Glutamatergic neuron (in vitro differentiated cells): ENCODE measurements at regions not wholly inside any gene's neighbourhood (a gene's known extent, or its start where the extent isn't known, plus 50 kb on each side); places are given as distances from the start of the nearest gene placed in this dataset.

Source experiments
- DNase-seq: peaks from one replicate; pipeline ENCODE4 v3.0.0; 2022
- H3K27ac Mint-ChIP-seq: one replicate; pipeline ENCODE4 v1.8.0; 2020; ENCODE audit warnings: mild to moderate bottlenecking, mixed read lengths, inconsistent platforms; ENCODE audit not compliant: unreplicated experiment
- H3K27me3 Mint-ChIP-seq: one replicate; pipeline ENCODE4 v1.8.0; 2020; ENCODE audit warnings: mild to moderate bottlenecking, moderate library complexity, mixed read lengths, inconsistent platforms; ENCODE audit not compliant: unreplicated experiment
- H3K36me3 Mint-ChIP-seq: one replicate; pipeline ENCODE4 v1.8.0; 2020; ENCODE audit warnings: mild to moderate bottlenecking, mixed read lengths, inconsistent platforms; ENCODE audit not compliant: unreplicated experiment
- H3K4me1 Mint-ChIP-seq: one replicate; pipeline ENCODE4 v1.8.0; 2020; ENCODE audit warnings: mild to moderate bottlenecking, low read depth, mixed read lengths, inconsistent platforms; ENCODE audit not compliant: unreplicated experiment
- H3K4me3 Mint-ChIP-seq: one replicate; pipeline ENCODE4 v1.8.0; 2020; ENCODE audit warnings: mild to moderate bottlenecking, mixed read lengths, inconsistent platforms; ENCODE audit not compliant: unreplicated experiment
- H3K9me3 Mint-ChIP-seq: one replicate; pipeline ENCODE4 v1.8.0; 2020; ENCODE audit warnings: mild to moderate bottlenecking, moderate library complexity, mixed read lengths, inconsistent platforms; ENCODE audit not compliant: unreplicated experiment
- TF ChIP-seq, protein P1 (sequence below): fragments of 200-600 bp; sonication (generic); IDR thresholded peaks from one replicate; pipeline ENCODE4 v1.5.0; 2021; ENCODE audit not compliant: partially characterized antibody, unreplicated experiment

- Mint-ChIP-seq H3K27ac (no peak overlapping the region), H3K9me3 (peaks cover 2% of the 10 kb centered on the region)
Observed at GRCh38 chr1:29793653-29794348, 557.5 kb downstream of the PTPRU start.

GRCh38 chr1:29793101-29793546 lies 556.8 kb downstream of the PTPRU start:
- no peaks in the 10 kb centered on the region for H3K4me1 Mint-ChIP-seq
- no peak overlapping the region for H3K27ac Mint-ChIP-seq

More at GRCh38 chr1:29793653-29794348, 557.5 kb downstream of the PTPRU start:
- Mint-ChIP-seq H3K4me1 (no peaks in the 10 kb centered on the region), H3K4me3 (no peak overlapping the region), H3K36me3 (peaks cover 17% of the 10 kb centered on the region), H3K27me3 (peaks cover 6% of the 10 kb centered on the region)
- TF ChIP-seq, protein P1, sequence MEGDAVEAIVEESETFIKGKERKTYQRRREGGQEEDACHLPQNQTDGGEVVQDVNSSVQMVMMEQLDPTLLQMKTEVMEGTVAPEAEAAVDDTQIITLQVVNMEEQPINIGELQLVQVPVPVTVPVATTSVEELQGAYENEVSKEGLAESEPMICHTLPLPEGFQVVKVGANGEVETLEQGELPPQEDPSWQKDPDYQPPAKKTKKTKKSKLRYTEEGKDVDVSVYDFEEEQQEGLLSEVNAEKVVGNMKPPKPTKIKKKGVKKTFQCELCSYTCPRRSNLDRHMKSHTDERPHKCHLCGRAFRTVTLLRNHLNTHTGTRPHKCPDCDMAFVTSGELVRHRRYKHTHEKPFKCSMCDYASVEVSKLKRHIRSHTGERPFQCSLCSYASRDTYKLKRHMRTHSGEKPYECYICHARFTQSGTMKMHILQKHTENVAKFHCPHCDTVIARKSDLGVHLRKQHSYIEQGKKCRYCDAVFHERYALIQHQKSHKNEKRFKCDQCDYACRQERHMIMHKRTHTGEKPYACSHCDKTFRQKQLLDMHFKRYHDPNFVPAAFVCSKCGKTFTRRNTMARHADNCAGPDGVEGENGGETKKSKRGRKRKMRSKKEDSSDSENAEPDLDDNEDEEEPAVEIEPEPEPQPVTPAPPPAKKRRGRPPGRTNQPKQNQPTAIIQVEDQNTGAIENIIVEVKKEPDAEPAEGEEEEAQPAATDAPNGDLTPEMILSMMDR = no peak
- no peak for DNase-seq

DNA sequence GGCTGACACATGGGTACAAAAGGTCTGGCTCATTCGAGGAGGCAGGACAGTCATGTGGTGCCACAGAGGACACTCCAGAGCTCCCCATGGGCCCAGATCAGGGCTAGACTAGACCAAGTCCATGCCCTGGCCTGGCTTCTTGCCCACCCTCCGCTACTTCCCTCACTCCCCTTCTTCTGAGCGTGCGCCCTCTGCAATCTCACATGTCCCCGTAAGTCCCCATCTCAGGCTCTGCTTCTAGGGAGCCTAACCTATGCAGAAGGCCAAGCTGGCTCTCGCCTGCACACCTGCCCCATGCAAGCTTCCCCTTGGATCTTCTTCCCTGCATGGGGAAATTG lies 553.6 kb downstream of the PTPRU start:
- Mint-ChIP-seq H3K4me3 (no peak overlapping the region), H3K27me3 (peaks cover 7% of the 10 kb centered on the region), H3K9me3 (no peaks in the 10 kb centered on the region), H3K27ac (no peak overlapping the region), H3K36me3 (peaks cover 3% of the 10 kb centered on the region), H3K4me1 (no peaks in the 10 kb centered on the region)
- no peak for DNase-seq
- TF ChIP-seq, protein P1 = no peak

More at GRCh38 chr1:29793101-29793546, 556.8 kb downstream of the PTPRU start:
- peaks cover 7% of the 10 kb centered on the region for H3K27me3 Mint-ChIP-seq
- H3K36me3 Mint-ChIP-seq = peaks cover 11% of the 10 kb centered on the region
- H3K4me3 Mint-ChIP-seq = no peak overlapping the region
- DNase-seq = peak; percentile 96
- peaks cover 2% of the 10 kb centered on the region for H3K9me3 Mint-ChIP-seq
- TF ChIP-seq, protein P1 = peak; percentile 83

DNA sequence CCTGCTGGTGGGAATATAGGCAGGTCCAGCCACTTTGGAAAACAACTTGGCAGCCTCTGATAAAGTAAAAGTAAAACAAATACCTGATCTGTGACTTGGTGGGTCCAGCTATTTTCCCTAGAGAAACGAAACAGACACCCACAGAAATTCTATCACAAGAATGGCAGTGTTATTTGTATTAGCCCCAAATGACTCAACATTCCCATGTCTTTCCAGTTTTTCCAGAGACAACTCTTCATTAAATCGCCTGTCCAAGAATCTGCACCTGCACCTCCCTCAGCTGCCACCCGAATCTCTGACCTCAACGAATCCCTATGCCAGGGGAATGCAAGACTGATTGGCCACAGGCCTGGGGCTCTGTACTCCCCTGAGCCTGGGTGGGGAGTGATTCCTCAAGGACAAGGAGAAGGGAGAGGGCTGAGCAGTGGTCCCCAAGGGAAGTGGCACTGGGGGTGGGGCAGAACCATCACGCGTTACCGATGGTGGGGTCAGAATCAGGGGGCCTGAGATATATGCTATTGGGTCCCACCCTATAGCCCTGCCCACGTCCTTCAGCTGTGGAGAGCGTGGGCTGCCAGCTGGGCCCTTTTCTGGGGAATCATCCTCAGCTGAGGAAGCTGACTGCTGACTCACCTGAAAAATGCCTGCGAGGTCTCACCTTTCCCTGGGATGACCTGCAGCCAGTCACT lies 553.0 kb downstream of the PTPRU start:
- TF ChIP-seq, protein P1 = no peak
- H3K36me3 Mint-ChIP-seq = no peaks in the 10 kb centered on the region
- H3K27me3 Mint-ChIP-seq = peaks cover 6% of the 10 kb centered on the region
- no peaks in the 10 kb centered on the region for H3K9me3 Mint-ChIP-seq
- DNase-seq = no peak
- no peak overlapping the region for H3K27ac Mint-ChIP-seq
- H3K4me1 Mint-ChIP-seq = no peaks in the 10 kb centered on the region
- no peak overlapping the region for H3K4me3 Mint-ChIP-seq
